HCT116 (cell line): ENCODE measurements at regions not wholly inside any gene's neighbourhood (a gene's known extent, or its start where the extent isn't known, plus 50 kb on each side); places are given as distances from the start of the nearest gene placed in this dataset.

Experiments
- ATF3 ChIP-seq: IDR thresholded peaks from 2 replicates; pipeline ENCODE4 v1.6.1; 2012
- TF ChIP-seq, protein P1 (sequence below): IDR thresholded peaks from 2 replicates; pipeline ENCODE4 v1.6.1; 2012
- TF ChIP-seq, protein P2 (sequence below), 3 experiments: fragments of 200-600 bp in 1 of 3; sonication (generic) in 1 of 3; IDR thresholded peaks in 2 of 3; conservative IDR thresholded peaks in 1 of 3; 2 replicates each; pipeline ENCODE4 v1.5.1; 2012 to 2017; ENCODE audit warnings: low read depth in 2 of 3, low read length in 2 of 3, antibody characterized with exemption in 1 of 3, borderline replicate concordance in 1 of 3, control low read depth in 1 of 3, mild to moderate bottlenecking in 1 of 3, mixed read lengths in 1 of 3, mixed run types in 1 of 3, moderate library complexity in 1 of 3; ENCODE audit not compliant: insufficient read depth in 1 of 3

DNA sequence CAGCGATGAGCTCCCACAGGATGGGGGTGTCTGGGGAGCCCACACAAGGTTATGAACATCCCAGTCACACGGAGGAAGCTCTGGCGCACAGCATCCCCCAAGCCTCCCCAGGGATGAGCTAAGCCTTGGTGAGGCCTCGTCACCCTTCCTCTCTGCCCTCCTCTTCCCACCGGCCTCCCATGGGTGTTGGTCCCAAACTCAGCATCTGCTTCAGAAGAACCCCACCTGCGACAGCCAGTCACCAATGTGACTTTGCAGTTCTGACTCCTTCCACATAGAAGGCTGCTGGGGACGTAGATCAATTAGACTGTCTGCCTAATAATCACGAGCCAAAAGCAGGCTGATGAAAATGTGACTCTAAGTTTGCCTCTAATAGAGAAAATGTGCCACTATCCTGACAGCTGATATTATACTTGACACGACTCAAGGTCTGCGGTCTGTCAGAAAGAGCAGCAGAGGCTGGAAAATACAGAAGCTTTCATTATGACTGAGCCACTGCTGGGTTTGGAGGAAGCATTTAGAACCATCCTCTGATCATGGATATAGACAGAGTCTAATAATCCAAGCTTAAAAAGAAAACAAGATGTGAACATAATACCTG is 116.0 kb upstream of the PFKP start:
- no peak for TF ChIP-seq ATF3
- TF ChIP-seq, protein P1, sequence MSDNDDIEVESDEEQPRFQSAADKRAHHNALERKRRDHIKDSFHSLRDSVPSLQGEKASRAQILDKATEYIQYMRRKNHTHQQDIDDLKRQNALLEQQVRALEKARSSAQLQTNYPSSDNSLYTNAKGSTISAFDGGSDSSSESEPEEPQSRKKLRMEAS, result no peak
- TF ChIP-seq, protein P2, sequence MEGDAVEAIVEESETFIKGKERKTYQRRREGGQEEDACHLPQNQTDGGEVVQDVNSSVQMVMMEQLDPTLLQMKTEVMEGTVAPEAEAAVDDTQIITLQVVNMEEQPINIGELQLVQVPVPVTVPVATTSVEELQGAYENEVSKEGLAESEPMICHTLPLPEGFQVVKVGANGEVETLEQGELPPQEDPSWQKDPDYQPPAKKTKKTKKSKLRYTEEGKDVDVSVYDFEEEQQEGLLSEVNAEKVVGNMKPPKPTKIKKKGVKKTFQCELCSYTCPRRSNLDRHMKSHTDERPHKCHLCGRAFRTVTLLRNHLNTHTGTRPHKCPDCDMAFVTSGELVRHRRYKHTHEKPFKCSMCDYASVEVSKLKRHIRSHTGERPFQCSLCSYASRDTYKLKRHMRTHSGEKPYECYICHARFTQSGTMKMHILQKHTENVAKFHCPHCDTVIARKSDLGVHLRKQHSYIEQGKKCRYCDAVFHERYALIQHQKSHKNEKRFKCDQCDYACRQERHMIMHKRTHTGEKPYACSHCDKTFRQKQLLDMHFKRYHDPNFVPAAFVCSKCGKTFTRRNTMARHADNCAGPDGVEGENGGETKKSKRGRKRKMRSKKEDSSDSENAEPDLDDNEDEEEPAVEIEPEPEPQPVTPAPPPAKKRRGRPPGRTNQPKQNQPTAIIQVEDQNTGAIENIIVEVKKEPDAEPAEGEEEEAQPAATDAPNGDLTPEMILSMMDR (IDR thresholded peaks at IDR 0.05 in 2 of 3, conservative IDR thresholded peaks at IDR 0.05 in 1 of 3; ENCODE audit: borderline replicate concordance in 1 of 3, insufficient read depth in 1 of 3, low read depth in 2 of 3, low read length in 2 of 3), result no peak
